T-helper 17 cell (primary cell): ENCODE measurements at regions not wholly inside any gene's neighbourhood (a gene's known extent, or its start where the extent isn't known, plus 50 kb on each side); places are given as distances from the start of the nearest gene placed in this dataset.
"Not testable (repeated sequence)": the region's sequence is repeated elsewhere in the genome, so short reads cannot be mapped to it uniquely, and the experiment has no call there.

Experiments used
- ATAC-seq: fragments of 150-1000 bp; cut with Tn5 transposase; 2 replicates; pipeline ENCODE4 v1.10.0; 2021; ENCODE audit warnings: mild to moderate bottlenecking, moderate library complexity
- DNase-seq, 3 donors: peaks; one replicate each; pipeline versions ENCODE4 v3.0.0 to v3.0.0-alpha.2; 2020 to 2021
- H3K9me3 ChIP-seq: one replicate; pipeline ENCODE4 v1.7.0; 2013; ENCODE audit warnings: low read length, mild to moderate bottlenecking; ENCODE audit not compliant: control insufficient read depth, poor library complexity, severe bottlenecking
- H3K27ac Mint-ChIP-seq: one replicate; pipeline ENCODE4 v1.8.0; 2022; ENCODE audit warnings: mild to moderate bottlenecking, moderate library complexity, mixed read lengths
- H3K27me3 Mint-ChIP-seq: one replicate; pipeline ENCODE4 v1.8.0; 2022; ENCODE audit warnings: mixed read lengths
- H3K36me3 Mint-ChIP-seq: one replicate; pipeline ENCODE4 v1.8.0; 2022; ENCODE audit warnings: low read depth, mixed read lengths
- H3K4me1 Mint-ChIP-seq: one replicate; pipeline ENCODE4 v1.8.0; 2022; ENCODE audit warnings: mild to moderate bottlenecking, mixed read lengths
- H3K4me3 Mint-ChIP-seq: one replicate; pipeline ENCODE4 v1.8.0; 2022; ENCODE audit warnings: mild to moderate bottlenecking, moderate library complexity, mixed read lengths

- no peak for ATAC-seq
- Mint-ChIP-seq H3K4me3 (no peak overlapping the region), H3K27me3 (no peaks in the 10 kb centered on the region), H3K36me3 (no peaks in the 10 kb centered on the region), H3K27ac (peak overlapping the region; percentile 83), H3K4me1 (peaks cover 23% of the 10 kb centered on the region)
- no peak for DNase-seq
- no peaks in the 10 kb centered on the region for H3K9me3 ChIP-seq
These were observed 76.0 kb upstream of the TMC1 start for GRCh38 chr9:72445306-72445995.

GRCh38 chr9:72444435-72444834 is 77.0 kb upstream of the TMC1 start:
- no peaks in the 10 kb centered on the region for H3K36me3 Mint-ChIP-seq
- no peak for DNase-seq

GRCh38 chr9:72443855-72444254 is 77.6 kb upstream of the TMC1 start:
- no peak for DNase-seq
- Mint-ChIP-seq H3K4me3 (no peak overlapping the region), H3K27ac (peak overlapping the region; percentile 83), H3K27me3 (no peaks in the 10 kb centered on the region), H3K4me1 (peaks cover 26% of the 10 kb centered on the region), H3K36me3 (no peaks in the 10 kb centered on the region)
- H3K9me3 ChIP-seq = no peaks in the 10 kb centered on the region
- peak; percentile 69 for ATAC-seq

More at GRCh38 chr9:72444435-72444834, 77.0 kb upstream of the TMC1 start:
- H3K4me3 Mint-ChIP-seq = no peak overlapping the region
- no peak for ATAC-seq
- H3K27ac Mint-ChIP-seq = peak overlapping the region; percentile 83
- H3K4me1 Mint-ChIP-seq = peaks cover 26% of the 10 kb centered on the region
- no peaks in the 10 kb centered on the region for H3K9me3 ChIP-seq
- H3K27me3 Mint-ChIP-seq = no peaks in the 10 kb centered on the region

- no peaks in the 10 kb centered on the region for H3K9me3 ChIP-seq
- Mint-ChIP-seq H3K27me3 (no peaks in the 10 kb centered on the region), H3K27ac (peak overlapping the region; percentile 89), H3K4me3 (no peak overlapping the region), H3K4me1 (peaks cover 26% of the 10 kb centered on the region), H3K36me3 (no peaks in the 10 kb centered on the region)
- DNase-seq (no peak), ATAC-seq (no peak)
These were observed 77.0 kb upstream of the ZFAND5 start for GRCh38 chr9:72441848-72442607.

- DNase-seq = no peak
- Mint-ChIP-seq H3K4me1 (peaks cover 26% of the 10 kb centered on the region), H3K36me3 (no peaks in the 10 kb centered on the region), H3K4me3 (no peak overlapping the region), H3K27ac (peak overlapping the region; percentile 89), H3K27me3 (no peaks in the 10 kb centered on the region)
- H3K9me3 ChIP-seq = no peaks in the 10 kb centered on the region
- ATAC-seq = no peak
These were observed 76.2 kb upstream of the ZFAND5 start for GRCh38 chr9:72440992-72441847.

GRCh38 chr9:72440378-72440777 is 75.4 kb upstream of the ZFAND5 start:
- Mint-ChIP-seq H3K36me3 (no peaks in the 10 kb centered on the region), H3K4me1 (peaks cover 22% of the 10 kb centered on the region), H3K27me3 (no peaks in the 10 kb centered on the region), H3K4me3 (no peak overlapping the region), H3K27ac (no peak overlapping the region)
- no peaks in the 10 kb centered on the region for H3K9me3 ChIP-seq
- DNase-seq = no peak
- no peak for ATAC-seq

- not testable (repeated sequence) for DNase-seq, H3K36me3 Mint-ChIP-seq, H3K9me3 ChIP-seq, H3K27me3 Mint-ChIP-seq, H3K4me1 Mint-ChIP-seq, H3K27ac Mint-ChIP-seq, ATAC-seq, H3K4me3 Mint-ChIP-seq
These were observed 68.7 kb upstream of the ZFAND5 start for GRCh38 chr9:72433616-72434267.

GRCh38 chr9:72431036-72431435 is 66.0 kb upstream of the ZFAND5 start:
- Mint-ChIP-seq H3K27me3 (peaks cover 4% of the 10 kb centered on the region), H3K4me3 (no peak overlapping the region), H3K4me1 (peaks cover 6% of the 10 kb centered on the region), H3K36me3 (no peaks in the 10 kb centered on the region), H3K27ac (no peak overlapping the region)
- DNase-seq = no peak
- no peak for ATAC-seq
- H3K9me3 ChIP-seq = no peaks in the 10 kb centered on the region

GRCh38 chr9:72428329-72428728 is 63.3 kb upstream of the ZFAND5 start:
- peaks cover 4% of the 10 kb centered on the region for H3K27me3 Mint-ChIP-seq
- peaks cover 6% of the 10 kb centered on the region for H3K4me1 Mint-ChIP-seq
- H3K4me3 Mint-ChIP-seq = no peak overlapping the region
- ATAC-seq (no peak), DNase-seq (no peak)
- no peaks in the 10 kb centered on the region for H3K36me3 Mint-ChIP-seq
- no peak overlapping the region for H3K27ac Mint-ChIP-seq
- no peaks in the 10 kb centered on the region for H3K9me3 ChIP-seq

GRCh38 chr9:72427801-72428200 is 62.8 kb upstream of the ZFAND5 start:
- DNase-seq (no peak), ATAC-seq (no peak)
- no peaks in the 10 kb centered on the region for H3K9me3 ChIP-seq
- Mint-ChIP-seq H3K4me1 (peaks cover 6% of the 10 kb centered on the region), H3K36me3 (no peaks in the 10 kb centered on the region), H3K4me3 (no peak overlapping the region), H3K27ac (no peak overlapping the region), H3K27me3 (peaks cover 4% of the 10 kb centered on the region)

GRCh38 chr9:72424131-72424530 is 59.1 kb upstream of the ZFAND5 start:
- no peak overlapping the region for H3K27ac Mint-ChIP-seq
- H3K36me3 Mint-ChIP-seq = no peaks in the 10 kb centered on the region
- H3K4me1 Mint-ChIP-seq = peaks cover 6% of the 10 kb centered on the region
- peaks cover 4% of the 10 kb centered on the region for H3K27me3 Mint-ChIP-seq
- H3K4me3 Mint-ChIP-seq = no peak overlapping the region
- H3K9me3 ChIP-seq = no peaks in the 10 kb centered on the region
- DNase-seq (no peak), ATAC-seq (no peak)

- no peak overlapping the region for H3K4me3 Mint-ChIP-seq
- no peaks in the 10 kb centered on the region for H3K27me3 Mint-ChIP-seq
- H3K4me1 Mint-ChIP-seq = peaks cover 3% of the 10 kb centered on the region
- H3K27ac Mint-ChIP-seq = no peak overlapping the region
- DNase-seq (no peak), ATAC-seq (no peak)
- H3K36me3 Mint-ChIP-seq = no peaks in the 10 kb centered on the region
- H3K9me3 ChIP-seq = no peaks in the 10 kb centered on the region
These were observed 57.2 kb upstream of the ZFAND5 start for GRCh38 chr9:72422214-72422613.

- ATAC-seq = no peak
- Mint-ChIP-seq H3K4me1 (no peaks in the 10 kb centered on the region), H3K4me3 (no peak overlapping the region), H3K36me3 (no peaks in the 10 kb centered on the region), H3K27ac (no peak overlapping the region), H3K27me3 (no peaks in the 10 kb centered on the region)
- DNase-seq = no peak
- H3K9me3 ChIP-seq = no peaks in the 10 kb centered on the region
These were observed 55.8 kb upstream of the ZFAND5 start for GRCh38 chr9:72420783-72421182.
